ENCODE measurements at regions not wholly inside any gene's neighbourhood (a gene's known extent, or its start where the extent isn't known, plus 50 kb on each side); places are given as distances from the start of the nearest gene placed in this dataset.

DNA sequence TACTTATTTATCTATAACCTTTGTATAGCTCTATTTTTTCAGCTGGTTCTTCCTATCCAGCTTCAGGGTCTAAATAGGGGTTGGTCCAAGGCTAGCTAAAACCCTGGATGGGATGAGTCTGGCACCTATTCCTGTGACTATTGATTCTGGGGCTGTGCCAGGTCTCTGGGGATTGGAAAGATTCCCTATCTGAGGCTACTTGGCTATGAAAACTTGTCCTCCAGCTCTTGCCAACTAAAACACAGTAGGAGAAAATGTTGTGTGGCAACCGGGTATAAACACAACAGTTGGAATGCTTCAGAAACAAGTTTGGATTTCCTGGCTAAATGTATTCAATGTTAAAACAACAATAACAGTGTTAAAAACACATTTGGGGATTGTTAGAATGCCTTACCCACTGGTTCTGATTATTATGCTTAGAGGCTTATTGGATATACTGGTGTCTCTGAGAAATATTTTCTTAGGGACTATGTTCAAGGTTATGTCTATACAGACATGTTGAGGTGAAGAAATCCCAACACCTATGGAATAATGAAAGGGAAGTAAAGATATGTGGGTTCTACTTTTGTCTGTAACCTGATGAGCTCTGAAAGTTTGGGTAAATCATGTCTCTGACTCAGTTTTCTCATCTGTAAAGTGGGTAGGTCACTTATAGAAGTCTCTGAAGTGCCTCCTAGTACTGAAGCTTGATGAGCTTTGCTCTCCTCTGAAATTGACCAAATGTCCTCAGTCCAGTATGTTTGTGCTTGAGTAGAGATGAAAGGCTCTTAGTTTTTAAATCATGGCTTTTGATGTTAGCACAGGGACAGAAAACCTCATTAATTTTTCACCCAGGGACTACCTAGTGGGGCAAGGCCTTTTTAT, 460.7 kb downstream of the MTX2 start:
- TF ChIP-seq, protein P1, sequence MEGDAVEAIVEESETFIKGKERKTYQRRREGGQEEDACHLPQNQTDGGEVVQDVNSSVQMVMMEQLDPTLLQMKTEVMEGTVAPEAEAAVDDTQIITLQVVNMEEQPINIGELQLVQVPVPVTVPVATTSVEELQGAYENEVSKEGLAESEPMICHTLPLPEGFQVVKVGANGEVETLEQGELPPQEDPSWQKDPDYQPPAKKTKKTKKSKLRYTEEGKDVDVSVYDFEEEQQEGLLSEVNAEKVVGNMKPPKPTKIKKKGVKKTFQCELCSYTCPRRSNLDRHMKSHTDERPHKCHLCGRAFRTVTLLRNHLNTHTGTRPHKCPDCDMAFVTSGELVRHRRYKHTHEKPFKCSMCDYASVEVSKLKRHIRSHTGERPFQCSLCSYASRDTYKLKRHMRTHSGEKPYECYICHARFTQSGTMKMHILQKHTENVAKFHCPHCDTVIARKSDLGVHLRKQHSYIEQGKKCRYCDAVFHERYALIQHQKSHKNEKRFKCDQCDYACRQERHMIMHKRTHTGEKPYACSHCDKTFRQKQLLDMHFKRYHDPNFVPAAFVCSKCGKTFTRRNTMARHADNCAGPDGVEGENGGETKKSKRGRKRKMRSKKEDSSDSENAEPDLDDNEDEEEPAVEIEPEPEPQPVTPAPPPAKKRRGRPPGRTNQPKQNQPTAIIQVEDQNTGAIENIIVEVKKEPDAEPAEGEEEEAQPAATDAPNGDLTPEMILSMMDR (IDR thresholded peaks at IDR 0.05): no peak
- TF ChIP-seq POLR2A (IDR thresholded peaks at IDR 0.05): no peak
